ENCODE measurements at regions not wholly inside any gene's neighbourhood (a gene's known extent, or its start where the extent isn't known, plus 50 kb on each side); places are given as distances from the start of the nearest gene placed in this dataset.

DNA sequence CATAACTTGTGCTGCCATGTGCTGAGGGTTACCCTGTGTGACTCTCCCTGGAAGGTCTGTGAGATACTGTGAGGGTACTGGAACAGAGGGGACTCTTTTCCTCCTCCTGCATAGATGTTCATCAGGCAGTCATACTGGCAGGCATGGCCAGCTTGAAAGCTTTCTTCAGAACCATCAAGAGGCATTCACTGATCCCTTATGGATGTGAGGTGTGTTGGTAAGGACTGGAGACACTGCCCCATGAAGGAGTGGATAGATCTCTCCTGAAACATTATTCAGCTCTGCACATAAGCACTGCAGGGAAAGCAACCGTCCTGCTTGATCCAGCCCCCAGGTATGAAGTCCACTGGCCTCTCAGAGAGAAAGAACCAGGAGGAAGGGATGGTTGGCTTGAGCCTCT is 176.6 kb upstream of the ARL4C start:
- Histone ChIP-seq H3K27ac (ENCODE audit: low read depth, low read length, poor library complexity, severe bottlenecking) (no peak overlapping the region), H4K20me1 (ENCODE audit: insufficient read depth, low read length) (no peaks in the 10 kb centered on the region), H3K9me3 (ENCODE audit: low read length) (no peaks in the 10 kb centered on the region), H3F3A (ENCODE audit: insufficient read depth, low read length) (no peaks in the 10 kb centered on the region), H3K9me2 (ENCODE audit: low read depth, low read length) (no peaks in the 10 kb centered on the region), H3K27me3 (ENCODE audit: insufficient read depth, low read length) (no peaks in the 10 kb centered on the region), H3K9ac (ENCODE audit: low read length) (no peak overlapping the region), H3K36me3 (ENCODE audit: insufficient read depth, low read length) (no peaks in the 10 kb centered on the region), H3K4me2 (ENCODE audit: low read length) (no peak overlapping the region), H3K4me3 (ENCODE audit: low read depth, low read length, poor library complexity, severe bottlenecking) (no peak overlapping the region), H2AFZ (ENCODE audit: low read length) (no peak overlapping the region), H3K79me2 (ENCODE audit: insufficient read depth, low read length) (no peaks in the 10 kb centered on the region), H3K4me1 (ENCODE audit: insufficient read depth, low read length, severe bottlenecking) (no peaks in the 10 kb centered on the region)
- TF ChIP-seq, protein P1, sequence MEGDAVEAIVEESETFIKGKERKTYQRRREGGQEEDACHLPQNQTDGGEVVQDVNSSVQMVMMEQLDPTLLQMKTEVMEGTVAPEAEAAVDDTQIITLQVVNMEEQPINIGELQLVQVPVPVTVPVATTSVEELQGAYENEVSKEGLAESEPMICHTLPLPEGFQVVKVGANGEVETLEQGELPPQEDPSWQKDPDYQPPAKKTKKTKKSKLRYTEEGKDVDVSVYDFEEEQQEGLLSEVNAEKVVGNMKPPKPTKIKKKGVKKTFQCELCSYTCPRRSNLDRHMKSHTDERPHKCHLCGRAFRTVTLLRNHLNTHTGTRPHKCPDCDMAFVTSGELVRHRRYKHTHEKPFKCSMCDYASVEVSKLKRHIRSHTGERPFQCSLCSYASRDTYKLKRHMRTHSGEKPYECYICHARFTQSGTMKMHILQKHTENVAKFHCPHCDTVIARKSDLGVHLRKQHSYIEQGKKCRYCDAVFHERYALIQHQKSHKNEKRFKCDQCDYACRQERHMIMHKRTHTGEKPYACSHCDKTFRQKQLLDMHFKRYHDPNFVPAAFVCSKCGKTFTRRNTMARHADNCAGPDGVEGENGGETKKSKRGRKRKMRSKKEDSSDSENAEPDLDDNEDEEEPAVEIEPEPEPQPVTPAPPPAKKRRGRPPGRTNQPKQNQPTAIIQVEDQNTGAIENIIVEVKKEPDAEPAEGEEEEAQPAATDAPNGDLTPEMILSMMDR (IDR thresholded peaks at IDR 0.05; ENCODE audit: low read length): no peak
- TF ChIP-seq EZH2 (IDR thresholded peaks at IDR 0.05; ENCODE audit: borderline replicate concordance, low read length): no peak

DNA sequence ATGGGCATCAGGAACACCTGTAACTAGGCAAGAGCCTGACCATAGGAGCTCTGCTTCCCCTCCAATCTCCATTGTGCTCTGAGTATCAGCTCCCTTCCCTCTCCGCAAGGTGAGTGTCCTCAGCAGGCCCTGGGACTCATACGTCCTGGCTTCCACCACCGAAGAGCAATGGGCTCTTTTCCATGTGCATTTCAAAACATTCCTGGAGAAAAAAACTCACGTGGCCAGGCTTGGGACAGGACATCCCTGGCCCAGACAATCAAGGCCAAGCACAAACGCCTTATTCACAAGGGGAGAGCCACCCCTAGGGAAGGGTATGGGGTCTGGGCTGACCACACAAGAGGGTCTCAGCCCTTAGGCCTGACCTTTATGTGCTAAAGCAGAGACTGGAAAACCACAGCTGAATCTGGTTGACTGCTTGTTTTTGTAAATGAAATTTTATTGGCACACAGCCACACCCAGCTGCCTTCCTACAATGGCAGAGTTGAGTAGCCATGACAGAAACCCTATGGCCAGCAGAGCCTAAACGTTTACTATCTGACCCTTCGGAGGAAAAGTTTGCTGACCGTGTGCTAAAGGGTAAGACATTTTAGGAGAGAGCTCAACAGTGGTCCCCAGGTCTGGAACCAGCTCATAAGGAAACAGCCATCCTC is 175.7 kb upstream of the ARL4C start:
- no peak overlapping the region for H2AFZ ChIP-seq (ENCODE audit: low read length)

GRCh38 chr2:234671716-234672115 is 174.8 kb upstream of the ARL4C start:
- Histone ChIP-seq H3K27me3 (ENCODE audit: insufficient read depth, low read length) (no peaks in the 10 kb centered on the region), H3K9ac (ENCODE audit: low read length) (no peak overlapping the region), H3K4me2 (ENCODE audit: low read length) (no peak overlapping the region), H3K36me3 (ENCODE audit: insufficient read depth, low read length) (no peaks in the 10 kb centered on the region), H3K79me2 (ENCODE audit: insufficient read depth, low read length) (no peaks in the 10 kb centered on the region), H2AFZ (ENCODE audit: low read length) (no peak overlapping the region), H3F3A (ENCODE audit: insufficient read depth, low read length) (no peaks in the 10 kb centered on the region), H3K9me3 (ENCODE audit: low read length) (no peaks in the 10 kb centered on the region), H3K4me1 (ENCODE audit: insufficient read depth, low read length, severe bottlenecking) (no peaks in the 10 kb centered on the region), H3K4me3 (ENCODE audit: low read depth, low read length, poor library complexity, severe bottlenecking) (no peak overlapping the region), H3K27ac (ENCODE audit: low read depth, low read length, poor library complexity, severe bottlenecking) (no peak overlapping the region), H4K20me1 (ENCODE audit: insufficient read depth, low read length) (no peaks in the 10 kb centered on the region), H3K9me2 (ENCODE audit: low read depth, low read length) (no peaks in the 10 kb centered on the region)
- no peak for TF ChIP-seq EZH2 (IDR thresholded peaks at IDR 0.05; ENCODE audit: borderline replicate concordance, low read length)
- TF ChIP-seq, protein P1 (IDR thresholded peaks at IDR 0.05; ENCODE audit: low read length): no peak

More for the DNA sequence above, 175.7 kb upstream of the ARL4C start:
- TF ChIP-seq EZH2 (IDR thresholded peaks at IDR 0.05; ENCODE audit: borderline replicate concordance, low read length): no peak
- TF ChIP-seq, protein P1 (IDR thresholded peaks at IDR 0.05; ENCODE audit: low read length): no peak
- H3F3A ChIP-seq (ENCODE audit: insufficient read depth, low read length): no peaks in the 10 kb centered on the region
- H3K27ac ChIP-seq (ENCODE audit: low read depth, low read length, poor library complexity, severe bottlenecking): no peak overlapping the region
- H3K4me1 ChIP-seq (ENCODE audit: insufficient read depth, low read length, severe bottlenecking): no peaks in the 10 kb centered on the region
- H3K4me2 ChIP-seq (ENCODE audit: low read length): no peak overlapping the region
- no peaks in the 10 kb centered on the region for H3K36me3 ChIP-seq (ENCODE audit: insufficient read depth, low read length)
- no peaks in the 10 kb centered on the region for H3K9me3 ChIP-seq (ENCODE audit: low read length)
- no peaks in the 10 kb centered on the region for H3K9me2 ChIP-seq (ENCODE audit: low read depth, low read length)
- no peaks in the 10 kb centered on the region for H4K20me1 ChIP-seq (ENCODE audit: insufficient read depth, low read length)
- no peak overlapping the region for H3K4me3 ChIP-seq (ENCODE audit: low read depth, low read length, poor library complexity, severe bottlenecking)
- H3K9ac ChIP-seq (ENCODE audit: low read length): no peak overlapping the region
- H3K79me2 ChIP-seq (ENCODE audit: insufficient read depth, low read length): no peaks in the 10 kb centered on the region
- no peaks in the 10 kb centered on the region for H3K27me3 ChIP-seq (ENCODE audit: insufficient read depth, low read length)

Measured in OCI-LY1 (cell line).